ENCODE measurements at regions not wholly inside any gene's neighbourhood (a gene's known extent, or its start where the extent isn't known, plus 50 kb on each side); places are given as distances from the start of the nearest gene placed in this dataset.

- DNase-seq (ENCODE audit: low read depth in 2 of 3, low spot score in 2 of 3): no peak
Observed at GRCh38 chr14:97539884-97540283, 742.7 kb downstream of the VRK1 start.

- DNase-seq (ENCODE audit: low read depth in 2 of 3, low spot score in 2 of 3): no peak
Observed at GRCh38 chr14:97543221-97543620, 746.0 kb downstream of the VRK1 start.

- DNase-seq (ENCODE audit: low read depth in 2 of 3, low spot score in 2 of 3): peak in 1 of 3 donors; percentile 50
Observed at GRCh38 chr14:97543816-97544215, 746.6 kb downstream of the VRK1 start.

- DNase-seq (ENCODE audit: low read depth in 2 of 3, low spot score in 2 of 3): no peak
Observed at GRCh38 chr14:97544571-97544970, 747.4 kb downstream of the VRK1 start.

GRCh38 chr14:97546491-97547230 is 749.5 kb downstream of the VRK1 start:
- no peak for DNase-seq (ENCODE audit: low read depth in 2 of 3, low spot score in 2 of 3)

GRCh38 chr14:97550463-97550862 is 753.3 kb downstream of the VRK1 start:
- DNase-seq (ENCODE audit: low read depth in 2 of 3, low spot score in 2 of 3): no peak

- DNase-seq (ENCODE audit: low read depth in 2 of 3, low spot score in 2 of 3): no peak
Observed at GRCh38 chr14:97554597-97554996, 757.4 kb downstream of the VRK1 start.

- no peak for DNase-seq (ENCODE audit: low read depth in 2 of 3, low spot score in 2 of 3)
Observed at GRCh38 chr14:97564334-97564733, 767.2 kb downstream of the VRK1 start.

GRCh38 chr14:97571201-97571600 is 774.0 kb downstream of the VRK1 start:
- no peak for DNase-seq (ENCODE audit: low read depth in 2 of 3, low spot score in 2 of 3)

GRCh38 chr14:97571866-97572555 is 774.8 kb downstream of the VRK1 start:
- DNase-seq (ENCODE audit: low read depth in 2 of 3, low spot score in 2 of 3): peak in 1 of 3 donors; percentile 31

GRCh38 chr14:97572583-97573458 is 775.6 kb downstream of the VRK1 start:
- DNase-seq (ENCODE audit: low read depth in 2 of 3, low spot score in 2 of 3): no peak

GRCh38 chr14:97575677-97576076 is 778.5 kb downstream of the VRK1 start:
- no peak for DNase-seq (ENCODE audit: low read depth in 2 of 3, low spot score in 2 of 3)

- DNase-seq (ENCODE audit: low read depth in 2 of 3, low spot score in 2 of 3): no peak
Observed at GRCh38 chr14:97578982-97579548, 781.9 kb downstream of the VRK1 start.

GRCh38 chr14:97581016-97581415 is 783.8 kb downstream of the VRK1 start:
- DNase-seq (ENCODE audit: low read depth in 2 of 3, low spot score in 2 of 3): peak in 1 of 3 donors; percentile 12

GRCh38 chr14:97582022-97582421 is 784.8 kb downstream of the VRK1 start:
- DNase-seq (ENCODE audit: low read depth in 2 of 3, low spot score in 2 of 3): no peak

GRCh38 chr14:97584528-97584927 is 787.3 kb downstream of the VRK1 start:
- DNase-seq (ENCODE audit: low read depth in 2 of 3, low spot score in 2 of 3): peak in 2 of 3 donors; percentile 31 to 59

- no peak for DNase-seq (ENCODE audit: low read depth in 2 of 3, low spot score in 2 of 3)
Observed at GRCh38 chr14:97592341-97592980, 795.3 kb downstream of the VRK1 start.

- no peak for DNase-seq (ENCODE audit: low read depth in 2 of 3, low spot score in 2 of 3)
Observed at GRCh38 chr14:97594306-97594705, 797.1 kb downstream of the VRK1 start.

- DNase-seq (ENCODE audit: low read depth in 2 of 3, low spot score in 2 of 3): peak in 2 of 3 donors; percentile 25 to 64
Observed at GRCh38 chr14:97602438-97603117, 805.4 kb downstream of the VRK1 start.

- no peak for DNase-seq (ENCODE audit: low read depth in 2 of 3, low spot score in 2 of 3)
Observed at GRCh38 chr14:97603201-97603600, 806.0 kb downstream of the VRK1 start.

Data from hematopoietic multipotent progenitor cell (in vitro differentiated cells).